NCI-H69 (cell line): ENCODE measurements at regions not wholly inside any gene's neighbourhood (a gene's known extent, or its start where the extent isn't known, plus 50 kb on each side); places are given as distances from the start of the nearest gene placed in this dataset.
"Not testable (repeated sequence)": the region's sequence is repeated elsewhere in the genome, so short reads cannot be mapped to it uniquely, and the experiment has no call there.

Experiments
- DNase-seq: peaks from one replicate; lab custom pipeline; 2025; lab: John Stamatoyannopoulos, UW

GRCh38 chr2:194771394-194771793 lies 885.6 kb upstream of the SLC39A10 start:
- not testable (repeated sequence) for DNase-seq

DNA sequence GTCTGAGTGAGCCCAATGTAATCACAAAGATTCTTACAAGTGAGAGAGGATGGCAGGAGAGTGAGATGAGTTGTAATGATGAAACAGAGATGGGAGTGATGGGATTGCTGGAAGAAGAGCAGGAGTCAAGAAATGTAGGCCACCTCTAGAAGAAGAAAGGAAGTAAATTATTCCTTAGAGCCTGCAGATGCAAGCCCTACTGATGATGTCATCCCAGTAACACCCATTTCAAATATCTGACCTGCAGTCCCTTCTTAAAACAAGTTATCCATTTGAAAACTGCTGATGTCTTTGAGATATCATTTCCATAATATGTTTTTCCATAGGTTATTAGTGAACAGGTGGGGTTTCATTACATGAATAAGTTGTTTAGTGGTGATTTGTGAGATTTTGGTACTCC lies 888.0 kb upstream of the SLC39A10 start:
- DNase-seq, result no peak

DNA sequence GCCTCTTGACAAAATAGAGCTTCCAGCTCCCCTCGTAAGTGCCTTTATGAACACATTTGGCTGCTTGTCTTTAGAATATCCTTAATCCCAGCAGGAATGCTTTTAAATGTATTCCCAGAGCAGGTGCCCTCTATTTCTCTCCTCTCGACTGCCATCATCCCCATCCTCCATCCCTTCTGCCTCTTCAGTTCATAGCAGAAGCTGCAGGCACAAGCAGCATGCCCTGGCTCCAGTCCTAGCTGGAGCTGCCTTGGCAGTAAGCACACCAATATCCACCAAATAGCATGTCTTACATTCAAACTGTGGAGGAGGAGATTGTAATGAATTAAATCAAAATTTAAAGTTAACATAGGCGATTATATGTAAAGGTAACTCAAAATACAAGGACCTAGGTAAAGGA lies 891.3 kb upstream of the SLC39A10 start:
- peak; percentile 33 for DNase-seq

GRCh38 chr2:194750926-194751325 lies 906.1 kb upstream of the SLC39A10 start:
- no peak for DNase-seq

DNA sequence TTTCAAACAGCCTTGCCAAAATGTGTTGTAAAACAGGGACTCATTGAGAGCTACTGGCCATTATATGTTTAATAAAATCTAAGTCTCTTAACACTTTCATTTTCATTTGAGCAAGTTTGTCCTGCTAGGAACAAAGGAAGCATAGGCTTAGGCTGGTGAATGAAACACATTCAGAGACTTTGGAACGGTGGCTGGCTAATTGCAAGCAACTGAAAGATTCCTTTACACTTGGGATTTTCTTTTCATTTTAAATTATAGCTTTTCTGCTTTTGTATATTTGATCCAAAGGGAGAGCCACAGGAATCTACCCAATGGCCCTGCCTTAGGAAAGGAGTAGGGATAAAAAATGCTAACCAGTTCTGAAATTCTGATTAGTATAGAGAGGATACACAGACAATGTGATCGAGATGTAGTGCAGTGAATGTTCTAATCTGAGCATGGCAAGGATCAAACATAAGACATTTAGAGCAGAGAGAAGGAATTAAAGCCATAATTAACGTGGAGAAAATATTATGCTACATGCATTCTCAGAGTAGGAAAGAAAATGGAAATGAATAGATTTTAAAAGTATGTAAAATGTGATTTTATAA lies 911.4 kb upstream of the SLC39A10 start:
- DNase-seq, result peak; percentile 36

- no peak for DNase-seq
Observed at GRCh38 chr2:194742706-194743105, 914.3 kb upstream of the SLC39A10 start.

DNA sequence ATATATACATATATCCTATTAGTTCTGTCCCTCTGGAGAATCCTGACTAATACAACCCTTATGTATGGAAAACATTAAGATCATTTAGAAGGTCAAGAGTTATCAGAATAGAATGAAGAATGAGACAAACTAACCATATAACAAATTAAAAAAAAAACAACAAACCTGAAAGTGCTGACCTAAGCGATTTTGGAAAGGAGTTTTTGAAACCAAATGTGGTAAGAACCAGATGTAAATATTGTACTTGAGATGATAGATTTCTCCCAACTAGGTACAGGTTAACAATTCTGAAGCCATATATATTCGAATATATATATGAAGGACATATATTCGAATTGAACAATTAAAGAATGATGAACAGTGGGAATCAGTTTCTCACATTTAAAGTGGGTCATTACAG lies 917.8 kb upstream of the SLC39A10 start:
- DNase-seq, result no peak

DNA sequence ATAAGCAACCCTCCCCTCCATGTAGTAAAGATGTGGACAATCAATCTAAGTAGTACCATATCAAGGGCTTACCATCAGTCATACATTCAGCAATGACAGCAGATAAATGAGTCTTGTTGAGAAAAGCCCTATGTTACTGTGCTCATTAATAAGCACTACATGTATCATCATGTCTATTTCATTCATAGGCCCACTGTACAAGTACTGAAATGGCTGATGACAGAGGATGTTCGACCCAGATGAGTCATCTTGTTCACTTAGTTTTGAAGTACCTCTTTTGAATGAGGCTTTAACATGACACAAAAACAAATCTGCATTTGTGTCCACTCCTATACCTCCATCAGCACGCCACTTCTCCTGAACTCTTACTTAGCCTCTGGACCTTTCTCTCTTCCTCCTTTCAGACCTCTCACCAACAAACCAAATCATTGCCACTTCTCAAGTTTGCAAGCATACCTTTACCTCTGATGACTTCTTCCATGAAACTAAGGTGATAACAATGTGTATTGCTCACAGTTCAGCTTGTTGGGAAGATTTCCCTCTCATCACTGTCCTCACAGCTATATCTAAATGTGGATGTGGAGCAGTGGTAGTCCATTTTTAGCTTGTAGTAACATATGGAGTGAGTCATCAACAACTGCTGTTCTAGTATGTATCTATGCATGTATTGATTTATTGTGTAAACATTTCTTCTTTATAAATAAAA lies 921.0 kb upstream of the SLC39A10 start:
- no peak for DNase-seq

- no peak for DNase-seq
Observed at GRCh38 chr2:194730266-194730665, 926.8 kb upstream of the SLC39A10 start.

DNA sequence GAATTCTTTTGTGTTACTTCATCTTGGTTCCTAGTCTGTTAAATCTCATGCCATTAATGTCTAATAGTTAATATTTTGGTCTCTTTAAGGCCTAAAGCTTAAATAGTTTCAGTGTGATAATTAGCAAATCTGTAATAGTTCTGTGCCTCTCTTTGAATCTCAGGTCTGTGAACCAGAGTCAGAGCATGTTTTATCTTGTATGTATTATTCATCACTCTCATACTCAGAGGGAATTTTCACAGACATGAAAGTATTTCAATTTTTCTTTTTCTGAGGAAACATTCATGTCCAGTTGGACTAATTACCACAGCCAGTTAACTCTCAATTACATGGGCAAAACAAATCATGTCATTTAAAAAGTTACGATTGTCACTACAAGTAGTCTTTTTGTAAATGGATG lies 931.9 kb upstream of the SLC39A10 start:
- no peak for DNase-seq

GRCh38 chr2:194723446-194723845 lies 933.6 kb upstream of the SLC39A10 start:
- DNase-seq, result no peak

DNA sequence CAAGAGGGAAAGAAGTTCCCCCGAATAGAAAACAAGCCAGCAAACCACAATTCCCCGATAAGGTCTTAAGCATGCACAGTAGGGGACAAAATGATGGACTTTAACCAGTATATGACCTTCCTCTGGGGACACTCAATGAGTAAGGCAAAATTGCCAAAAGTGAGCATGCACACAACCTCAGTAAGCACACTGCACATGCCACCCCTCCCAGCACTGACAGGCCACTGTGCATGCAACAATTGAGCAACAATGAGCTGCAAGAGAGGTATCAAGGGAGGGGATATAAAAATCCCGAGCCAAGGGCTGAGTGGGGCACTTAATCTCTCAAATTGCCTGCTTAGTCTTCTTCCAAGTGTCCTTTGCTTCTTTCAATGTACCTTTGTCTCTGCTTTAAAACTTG lies 935.8 kb upstream of the SLC39A10 start:
- no peak for DNase-seq

DNA sequence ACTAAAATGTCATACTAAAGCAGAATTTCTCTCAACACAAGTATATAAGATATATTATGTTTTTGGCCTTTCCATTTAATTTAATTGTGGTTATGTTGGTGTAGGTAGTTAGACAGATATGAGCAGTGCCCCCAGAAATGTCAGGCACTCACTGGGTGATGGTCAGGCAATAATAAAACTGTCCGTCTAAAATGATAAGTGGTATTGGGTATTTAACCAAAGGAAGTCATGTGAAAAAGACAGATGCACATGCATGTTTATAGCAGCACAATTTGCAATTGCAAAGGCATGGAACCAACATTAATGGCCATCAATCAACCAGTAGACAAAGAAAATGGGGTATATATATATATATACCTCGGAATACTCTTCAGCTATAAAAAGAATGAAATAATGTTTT lies 936.6 kb upstream of the SLC39A10 start:
- DNase-seq, result no peak

DNA sequence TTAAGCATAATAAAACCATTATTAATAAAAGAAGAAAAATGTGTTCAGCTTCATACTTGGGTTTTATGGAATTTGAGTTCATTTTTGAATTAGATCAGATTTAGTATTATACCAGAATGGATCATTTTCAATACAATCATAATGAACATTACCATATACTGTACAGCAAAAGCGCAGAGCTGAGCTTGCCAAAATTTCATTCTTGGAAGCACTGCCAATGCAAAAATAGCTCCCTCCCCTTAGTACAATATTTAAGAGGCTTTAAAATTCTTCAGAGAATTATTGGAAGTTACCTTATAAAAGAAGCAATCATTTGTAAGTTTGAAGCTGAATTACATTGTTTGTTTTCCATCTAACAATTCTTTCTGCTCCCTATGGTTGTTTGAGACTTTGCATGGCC lies 938.1 kb upstream of the SLC39A10 start:
- no peak for DNase-seq

GRCh38 chr2:194714541-194714940 lies 942.5 kb upstream of the SLC39A10 start:
- no peak for DNase-seq

- no peak for DNase-seq
Observed at GRCh38 chr2:194709840-194710239, 947.2 kb upstream of the SLC39A10 start.

DNA sequence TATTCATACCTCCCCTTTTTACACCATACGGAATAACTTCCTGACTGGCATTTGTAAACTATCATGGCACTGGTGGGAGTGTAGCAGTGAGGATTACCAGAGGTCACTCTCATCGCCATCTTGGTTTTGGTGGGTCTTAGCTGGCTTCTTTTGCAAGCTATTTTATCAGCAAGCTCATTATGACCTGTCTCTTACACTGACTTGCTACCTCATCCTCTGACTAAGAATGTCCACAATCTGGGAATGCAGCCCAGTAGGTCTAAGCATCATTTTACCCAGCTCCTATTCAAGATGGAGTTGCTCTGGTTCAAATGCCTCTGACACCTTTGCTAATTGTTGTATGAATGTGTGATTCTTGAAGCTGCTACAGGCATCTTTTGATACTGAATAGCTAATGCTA lies 950.8 kb upstream of the SLC39A10 start:
- no peak for DNase-seq

- no peak for DNase-seq
Observed at GRCh38 chr2:194705398-194705797, 951.6 kb upstream of the SLC39A10 start.

GRCh38 chr2:194700726-194701125 lies 956.3 kb upstream of the SLC39A10 start:
- no peak for DNase-seq

DNA sequence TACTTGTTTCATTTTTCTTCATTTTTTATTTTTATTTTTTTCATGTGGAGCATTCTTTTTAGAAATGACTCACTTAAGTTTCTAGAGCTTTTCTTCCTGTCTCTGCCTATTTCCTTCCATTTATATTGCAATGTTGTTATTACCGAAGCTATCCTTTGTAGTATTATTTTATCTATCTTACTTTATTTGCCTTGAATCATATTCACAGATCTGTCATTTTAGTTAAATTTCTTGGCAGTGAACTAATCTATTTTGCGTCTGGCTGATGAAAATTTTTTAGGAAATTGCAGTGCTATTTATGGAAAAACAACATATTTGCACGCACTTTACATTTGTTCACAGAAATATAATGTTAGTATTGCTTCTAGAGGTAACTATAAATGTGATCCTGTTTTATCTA lies 956.9 kb upstream of the SLC39A10 start:
- no peak for DNase-seq

GRCh38 chr2:194698012-194698411 lies 959.0 kb upstream of the SLC39A10 start:
- peak; percentile 15 for DNase-seq

GRCh38 chr2:194697439-194697838 lies 959.6 kb upstream of the SLC39A10 start:
- no peak for DNase-seq

- DNase-seq, result no peak
Observed at GRCh38 chr2:194696690-194697089, 960.3 kb upstream of the SLC39A10 start.

- DNase-seq, result no peak
Observed at GRCh38 chr2:194686569-194686968, 970.5 kb upstream of the SLC39A10 start.
